ENCODE measurements at regions not wholly inside any gene's neighbourhood (a gene's known extent, or its start where the extent isn't known, plus 50 kb on each side); places are given as distances from the start of the nearest gene placed in this dataset.
A peak's percentile ranks its signal among the peaks of the same experiment; 100 is the strongest.

GRCh38 chr2:234308073-234308812 lies 188.6 kb downstream of the ARL4C start (continued):
- no peak for TF ChIP-seq ZNF256 (CRISPR knock-in tag; conservative IDR thresholded peaks at IDR 0.05)

GRCh38 chr2:234307322-234307961 lies 189.4 kb downstream of the ARL4C start:
- H4K20me1 ChIP-seq (ENCODE audit: insufficient read depth, low read length), result no peaks in the 10 kb centered on the region
- H3K4me1 ChIP-seq (ENCODE audit: insufficient read depth, low read length), result no peaks in the 10 kb centered on the region
- no peak for ATAC-seq
- FAIRE-seq, result no peak
- H3K4me3 ChIP-seq (replicated peaks in 1 of 3; ENCODE audit: insufficient read depth in 1 of 3, low read depth in 2 of 3, low read length in 3 of 3), result no peak overlapping the region
- no peak overlapping the region for H2AFZ ChIP-seq (ENCODE audit: low read length)
- TF ChIP-seq RBAK (CRISPR knock-in tag; IDR thresholded peaks at IDR 0.05), result peak; percentile 75; the same call in 1 of the 2 replicates
- no peak for TF ChIP-seq ZBTB44 (CRISPR knock-in tag; IDR thresholded peaks at IDR 0.05)
- ChIA-PET POLR2A (no interaction called here), CTCF (ENCODE audit: low intra/inter-chr PET ratio, low total read pairs) (no interaction called here)
- DNase-seq (ENCODE audit: low spot score), result no peak
- WGBS (ENCODE audit: low lambda C conversion rate), result 64% methylated on average over 4 of the region's 4 CpGs
- in situ Hi-C loops (cut with HindIII; ENCODE audit: extremely low pct_ligation_motif_present, low pct_unique_long_range_greater_than_20kb), result no loop called here
- intact Hi-C loops (cut with micrococcal nuclease; ENCODE audit: unreplicated experiment), result no loop called here
- H3K4me2 ChIP-seq (ENCODE audit: low read depth, low read length), result no peak overlapping the region
- H3K79me2 ChIP-seq (ENCODE audit: insufficient read depth, low read length), result no peaks in the 10 kb centered on the region
- no peak overlapping the region for H3K9ac ChIP-seq (ENCODE audit: insufficient read depth, low read depth, low read length)
- peaks cover 0 to 2% of the 10 kb centered on the region in 2 experiments; a peak in 2 of 5 replicates for H3K27me3 ChIP-seq (ENCODE audit: control insufficient read depth in 1 of 2, insufficient read depth in 2 of 2, low read length in 2 of 2)
- H3K36me3 ChIP-seq (replicated peaks in 1 of 2; ENCODE audit: control insufficient read depth in 1 of 2, insufficient read depth in 2 of 2, low read length in 2 of 2), result no peaks in the 10 kb centered on the region
- H3K9me3 ChIP-seq (ENCODE audit: low read length), result no peaks in the 10 kb centered on the region
- H3K27ac ChIP-seq (ENCODE audit: extremely low read length, insufficient read depth, low read length), result no peak overlapping the region
- BruUV-seq (replicated peaks), result no TSS peak

All from HepG2 (cell line).